ENCODE measurements at regions not wholly inside any gene's neighbourhood (a gene's known extent, or its start where the extent isn't known, plus 50 kb on each side); places are given as distances from the start of the nearest gene placed in this dataset.

DNA sequence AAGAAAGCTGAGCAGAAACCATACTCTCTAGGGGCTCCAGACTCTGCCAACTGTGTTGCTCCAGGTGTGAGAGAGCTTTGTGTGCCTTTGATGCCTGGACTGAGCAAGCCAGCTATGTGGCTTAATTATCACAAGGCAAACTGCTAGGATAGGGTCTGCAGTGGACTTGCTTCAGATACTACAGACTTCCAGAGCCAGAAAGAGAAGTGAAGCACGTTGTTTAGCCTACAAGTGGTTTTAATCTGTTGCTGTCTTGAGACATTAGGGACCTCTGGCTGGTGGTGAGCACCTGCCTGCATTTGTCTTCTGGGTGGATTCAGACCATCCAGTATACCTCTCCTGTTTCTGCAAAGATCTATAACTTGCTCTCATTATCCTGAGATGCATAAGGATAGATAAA lies 353.4 kb upstream of the PLXNA2 start:
- CTCF ChIA-PET = no interaction called here
- TF ChIP-seq HDGF (IDR thresholded peaks at IDR 0.05; ENCODE audit: borderline replicate concordance) = no peak
- TF ChIP-seq SP1 (IDR thresholded peaks at IDR 0.05) = no peak
- no peak for TF ChIP-seq NFRKB (IDR thresholded peaks at IDR 0.05)
- TF ChIP-seq FOXK2 (IDR thresholded peaks at IDR 0.05) = no peak
- no peak for TF ChIP-seq TARDBP (IDR thresholded peaks at IDR 0.05)
- TF ChIP-seq, protein P1, sequence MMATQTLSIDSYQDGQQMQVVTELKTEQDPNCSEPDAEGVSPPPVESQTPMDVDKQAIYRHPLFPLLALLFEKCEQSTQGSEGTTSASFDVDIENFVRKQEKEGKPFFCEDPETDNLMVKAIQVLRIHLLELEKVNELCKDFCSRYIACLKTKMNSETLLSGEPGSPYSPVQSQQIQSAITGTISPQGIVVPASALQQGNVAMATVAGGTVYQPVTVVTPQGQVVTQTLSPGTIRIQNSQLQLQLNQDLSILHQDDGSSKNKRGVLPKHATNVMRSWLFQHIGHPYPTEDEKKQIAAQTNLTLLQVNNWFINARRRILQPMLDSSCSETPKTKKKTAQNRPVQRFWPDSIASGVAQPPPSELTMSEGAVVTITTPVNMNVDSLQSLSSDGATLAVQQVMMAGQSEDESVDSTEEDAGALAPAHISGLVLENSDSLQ (IDR thresholded peaks at IDR 0.05) = no peak
- no peak for TF ChIP-seq FOXM1 (IDR thresholded peaks at IDR 0.05; ENCODE audit: borderline replicate concordance)
- TF ChIP-seq CTBP1 (IDR thresholded peaks at IDR 0.05; ENCODE audit: borderline replicate concordance) = no peak
- TF ChIP-seq ZNF384 (IDR thresholded peaks at IDR 0.05) = no peak
- TF ChIP-seq LEF1 (IDR thresholded peaks at IDR 0.05; ENCODE audit: borderline replicate concordance) = no peak
- TF ChIP-seq SUZ12 (IDR thresholded peaks at IDR 0.05) = no peak
- TF ChIP-seq BHLHE40 (IDR thresholded peaks at IDR 0.05; ENCODE audit: borderline replicate concordance) = no peak
- no peak for TF ChIP-seq FOXA1 (IDR thresholded peaks at IDR 0.05)
- no peak for TF ChIP-seq ELF4 (IDR thresholded peaks at IDR 0.05)
- no peak for TF ChIP-seq ARNT (IDR thresholded peaks at IDR 0.05)
- no peak for TF ChIP-seq L3MBTL2 (conservative IDR thresholded peaks at IDR 0.05)
- POLR2A ChIA-PET = no interaction called here
- DNase-seq (ENCODE audit: extremely low spot score) = no peak

DNA sequence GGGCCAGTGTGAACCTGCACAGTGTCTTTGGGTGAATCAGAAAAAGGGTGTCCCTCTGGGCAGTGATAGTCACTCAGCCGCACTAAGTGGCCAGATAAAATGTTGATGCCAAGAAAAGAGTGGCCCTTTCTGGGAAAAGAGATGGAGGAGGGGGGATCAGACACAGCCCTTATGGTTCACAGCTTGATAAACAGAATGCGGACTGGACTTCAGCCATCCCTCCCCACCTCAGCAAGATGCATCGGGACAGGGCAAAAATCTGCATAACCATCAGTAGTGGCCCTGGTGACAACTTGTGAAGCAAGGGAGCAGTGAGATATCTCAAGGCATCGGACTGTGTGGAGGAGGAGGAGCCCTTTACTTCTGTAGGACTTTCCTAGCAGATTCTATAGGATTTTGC lies 353.8 kb upstream of the PLXNA2 start:
- ChIA-PET CTCF (no interaction called here), POLR2A (no interaction called here)
- TF ChIP-seq LEF1 (IDR thresholded peaks at IDR 0.05; ENCODE audit: borderline replicate concordance) (no peak), ELF4 (IDR thresholded peaks at IDR 0.05) (no peak), FOXA1 (IDR thresholded peaks at IDR 0.05) (no peak), SP1 (IDR thresholded peaks at IDR 0.05) (no peak), FOXK2 (IDR thresholded peaks at IDR 0.05) (no peak), TARDBP (IDR thresholded peaks at IDR 0.05) (no peak), ARNT (IDR thresholded peaks at IDR 0.05) (no peak), BHLHE40 (IDR thresholded peaks at IDR 0.05; ENCODE audit: borderline replicate concordance) (no peak), HDGF (IDR thresholded peaks at IDR 0.05; ENCODE audit: borderline replicate concordance) (no peak)
- no peak for DNase-seq (ENCODE audit: extremely low spot score)

DNA sequence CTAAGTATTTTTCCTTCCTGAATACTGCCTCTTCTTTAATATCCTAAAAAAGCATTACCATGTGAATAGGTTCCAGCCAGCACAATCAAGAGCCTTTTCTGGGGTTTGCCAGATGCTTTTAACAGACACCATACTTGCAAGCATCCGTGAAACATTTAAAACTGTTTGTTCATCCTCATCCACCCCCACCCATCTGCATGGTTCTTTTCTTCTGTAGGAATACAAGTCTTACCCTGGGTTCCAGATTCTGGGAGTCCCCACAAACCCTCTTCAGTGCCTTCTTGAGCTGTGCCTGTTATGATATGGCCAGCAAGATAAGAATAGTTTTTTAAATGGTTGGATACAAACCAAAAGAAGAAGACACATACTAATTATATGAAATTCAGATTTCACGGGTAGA lies 354.9 kb upstream of the PLXNA2 start:
- POLR2A ChIA-PET = no interaction called here
- CTCF ChIA-PET = no interaction called here
- TF ChIP-seq CTBP1 (IDR thresholded peaks at IDR 0.05; ENCODE audit: borderline replicate concordance) (no peak), LEF1 (IDR thresholded peaks at IDR 0.05; ENCODE audit: borderline replicate concordance) (no peak), L3MBTL2 (conservative IDR thresholded peaks at IDR 0.05) (no peak), TARDBP (IDR thresholded peaks at IDR 0.05) (no peak), FOXA1 (IDR thresholded peaks at IDR 0.05) (no peak), FOXK2 (IDR thresholded peaks at IDR 0.05) (no peak), ZNF384 (IDR thresholded peaks at IDR 0.05) (no peak), FOXM1 (IDR thresholded peaks at IDR 0.05; ENCODE audit: borderline replicate concordance) (no peak), NFRKB (IDR thresholded peaks at IDR 0.05) (no peak), ELF4 (IDR thresholded peaks at IDR 0.05) (no peak), ARNT (IDR thresholded peaks at IDR 0.05) (no peak), HDGF (IDR thresholded peaks at IDR 0.05; ENCODE audit: borderline replicate concordance) (no peak)
- TF ChIP-seq, protein P1 (IDR thresholded peaks at IDR 0.05) = no peak
- DNase-seq (ENCODE audit: extremely low spot score) = no peak

DNA sequence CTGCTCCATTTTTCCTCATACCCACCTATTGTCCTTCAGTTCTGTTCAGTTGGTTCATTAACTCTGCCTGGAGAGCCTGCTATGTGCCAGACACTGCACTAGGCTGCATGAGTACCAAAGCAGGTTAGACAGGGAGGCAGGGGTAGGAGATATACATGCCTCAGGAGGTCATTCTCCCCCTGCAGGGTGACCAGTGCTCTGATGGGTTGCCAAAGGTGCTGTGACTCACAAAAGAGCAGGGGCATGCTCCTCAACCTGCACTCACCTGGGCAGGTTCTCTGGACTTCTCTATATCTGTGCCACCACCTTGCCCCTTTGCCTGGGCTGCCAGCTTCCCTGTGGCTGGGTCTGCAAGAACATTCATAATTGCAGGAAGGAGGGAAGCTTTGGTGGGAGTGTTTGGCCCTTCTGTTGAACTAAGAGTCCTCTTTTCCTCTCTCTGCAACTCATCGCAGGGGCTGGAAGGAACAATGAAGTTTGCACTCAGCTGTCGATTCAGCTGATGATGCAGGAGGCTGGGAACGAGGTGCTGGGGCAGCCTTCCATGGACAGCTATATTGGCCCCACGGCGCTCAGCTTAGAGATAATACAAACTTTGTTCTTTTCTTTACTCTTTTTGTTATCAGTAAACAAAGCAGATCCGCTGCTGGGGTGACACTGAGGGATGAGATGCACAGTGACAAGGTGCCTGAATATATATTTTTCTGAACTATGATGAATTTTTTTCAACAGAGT lies 356.4 kb upstream of the PLXNA2 start:
- no peak for DNase-seq (ENCODE audit: extremely low spot score)
- POLR2A ChIA-PET = no interaction called here
- TF ChIP-seq HDGF (IDR thresholded peaks at IDR 0.05; ENCODE audit: borderline replicate concordance) (no peak), TARDBP (IDR thresholded peaks at IDR 0.05) (no peak), CTBP1 (IDR thresholded peaks at IDR 0.05; ENCODE audit: borderline replicate concordance) (no peak), FOXA1 (IDR thresholded peaks at IDR 0.05) (no peak), LEF1 (IDR thresholded peaks at IDR 0.05; ENCODE audit: borderline replicate concordance) (no peak), SP1 (IDR thresholded peaks at IDR 0.05) (no peak), NFRKB (IDR thresholded peaks at IDR 0.05) (no peak), L3MBTL2 (conservative IDR thresholded peaks at IDR 0.05) (no peak)
- TF ChIP-seq, protein P1 (IDR thresholded peaks at IDR 0.05) = no peak
- CTCF ChIA-PET = no interaction called here

DNA sequence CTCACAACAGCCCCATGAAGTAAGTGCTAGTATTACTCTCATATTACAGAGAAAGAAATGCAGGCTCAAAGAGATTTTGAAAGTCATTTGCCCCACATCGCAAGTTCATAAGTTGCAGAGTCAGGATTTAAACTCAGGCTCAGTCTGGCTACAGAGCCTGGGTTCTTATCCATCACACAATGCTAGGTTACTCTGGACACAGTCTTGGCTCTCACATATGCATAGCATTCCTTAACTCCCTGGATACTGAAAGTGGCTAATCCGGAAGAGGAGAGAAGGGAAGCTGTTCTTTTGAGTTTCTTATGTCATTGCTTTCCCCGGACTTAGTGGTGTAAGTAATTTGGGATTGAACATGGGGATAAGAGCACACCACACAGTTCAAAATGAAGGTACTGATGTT lies 357.4 kb upstream of the PLXNA2 start:
- POLR2A ChIA-PET = no interaction called here
- TF ChIP-seq, protein P1 (IDR thresholded peaks at IDR 0.05) = no peak
- TF ChIP-seq LEF1 (IDR thresholded peaks at IDR 0.05; ENCODE audit: borderline replicate concordance) = no peak
- no peak for TF ChIP-seq FOXK2 (IDR thresholded peaks at IDR 0.05)
- TF ChIP-seq L3MBTL2 (conservative IDR thresholded peaks at IDR 0.05) = no peak
- TF ChIP-seq FOXM1 (IDR thresholded peaks at IDR 0.05; ENCODE audit: borderline replicate concordance) = no peak
- TF ChIP-seq ELF4 (IDR thresholded peaks at IDR 0.05) = no peak
- no peak for TF ChIP-seq ZNF384 (IDR thresholded peaks at IDR 0.05)
- no peak for TF ChIP-seq BHLHE40 (IDR thresholded peaks at IDR 0.05; ENCODE audit: borderline replicate concordance)
- no peak for TF ChIP-seq HDGF (IDR thresholded peaks at IDR 0.05; ENCODE audit: borderline replicate concordance)
- TF ChIP-seq ARNT (IDR thresholded peaks at IDR 0.05) = no peak
- no peak for TF ChIP-seq SP1 (IDR thresholded peaks at IDR 0.05)
- no peak for TF ChIP-seq FOXA1 (IDR thresholded peaks at IDR 0.05)
- no peak for TF ChIP-seq TARDBP (IDR thresholded peaks at IDR 0.05)
- TF ChIP-seq CTBP1 (IDR thresholded peaks at IDR 0.05; ENCODE audit: borderline replicate concordance) = no peak
- TF ChIP-seq NFRKB (IDR thresholded peaks at IDR 0.05) = no peak
- TF ChIP-seq SUZ12 (IDR thresholded peaks at IDR 0.05) = no peak
- CTCF ChIA-PET = no interaction called here
- no peak for DNase-seq (ENCODE audit: extremely low spot score)
